Astrocyte (in vitro differentiated cells and primary cell): ENCODE measurements at regions not wholly inside any gene's neighbourhood (a gene's known extent, or its start where the extent isn't known, plus 50 kb on each side); places are given as distances from the start of the nearest gene placed in this dataset.

Experiments used
- CTCF ChIP-seq: IDR thresholded peaks from 2 replicates; pipeline ENCODE4 v1.5.1; 2011; ENCODE audit warnings: low read depth, mild to moderate bottlenecking, inconsistent platforms, low read length, moderate library complexity; ENCODE audit not compliant: insufficient read depth
- EZH2 ChIP-seq: IDR thresholded peaks from 2 replicates; pipeline ENCODE4 v1.6.1; 2012; ENCODE audit warnings: mild to moderate bottlenecking, low read length, inconsistent platforms; ENCODE audit not compliant: insufficient read depth

GRCh38 chr13:92972751-92973150 is 253.9 kb upstream of the GPC6 start:
- no peak for TF ChIP-seq CTCF
- TF ChIP-seq EZH2, result no peak
